OCI-M2 (cell line): ENCODE measurements at regions not wholly inside any gene's neighbourhood (a gene's known extent, or its start where the extent isn't known, plus 50 kb on each side); places are given as distances from the start of the nearest gene placed in this dataset.
A peak's percentile ranks its signal among the peaks of the same experiment; 100 is the strongest.
"Not testable (repeated sequence)": the region's sequence is repeated elsewhere in the genome, so short reads cannot be mapped to it uniquely, and the experiment has no call there.

ENCODE experiments used
- DNase-seq: peaks from one replicate; lab custom pipeline; 2025; ENCODE audit not compliant: unreplicated experiment; lab: John Stamatoyannopoulos, UW

DNA sequence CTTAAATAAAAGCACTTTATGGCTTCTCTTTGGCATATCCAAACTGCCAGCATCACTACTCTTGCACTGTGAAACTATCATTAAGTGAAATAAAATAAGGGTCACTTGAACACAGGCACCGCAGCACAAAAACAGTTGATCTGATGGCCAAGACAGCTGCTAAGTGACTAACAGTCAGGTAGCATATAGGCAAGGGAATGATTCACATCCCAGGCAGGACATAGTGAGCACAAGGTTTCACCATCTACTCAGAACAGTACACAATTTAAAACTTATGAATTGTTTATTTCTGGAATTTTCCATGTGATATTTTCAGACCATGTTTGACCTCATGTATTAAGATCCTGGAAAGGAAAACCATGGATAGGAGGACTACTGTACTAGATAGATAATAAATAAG, 214.2 kb downstream of the MREG start:
- no peak for DNase-seq

DNA sequence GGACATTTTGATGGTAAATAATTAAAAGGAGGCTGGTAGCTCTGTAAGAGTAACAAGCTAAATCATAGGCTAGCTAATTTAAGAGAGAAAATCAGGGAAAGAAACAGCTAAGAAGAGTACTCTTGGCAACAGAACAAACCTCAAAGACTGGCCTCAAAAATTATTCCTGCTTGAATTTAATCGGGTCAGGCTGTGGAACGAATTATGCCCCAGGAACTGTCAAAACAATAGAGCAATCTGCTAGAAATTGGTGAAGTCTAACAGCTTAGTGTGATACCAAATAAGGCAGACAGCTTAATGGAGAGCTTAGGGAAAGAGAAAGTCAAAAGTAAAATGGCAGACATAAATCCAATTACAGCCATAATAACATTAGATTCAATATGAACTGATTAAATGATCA, 215.7 kb downstream of the MREG start:
- no peak for DNase-seq

DNA sequence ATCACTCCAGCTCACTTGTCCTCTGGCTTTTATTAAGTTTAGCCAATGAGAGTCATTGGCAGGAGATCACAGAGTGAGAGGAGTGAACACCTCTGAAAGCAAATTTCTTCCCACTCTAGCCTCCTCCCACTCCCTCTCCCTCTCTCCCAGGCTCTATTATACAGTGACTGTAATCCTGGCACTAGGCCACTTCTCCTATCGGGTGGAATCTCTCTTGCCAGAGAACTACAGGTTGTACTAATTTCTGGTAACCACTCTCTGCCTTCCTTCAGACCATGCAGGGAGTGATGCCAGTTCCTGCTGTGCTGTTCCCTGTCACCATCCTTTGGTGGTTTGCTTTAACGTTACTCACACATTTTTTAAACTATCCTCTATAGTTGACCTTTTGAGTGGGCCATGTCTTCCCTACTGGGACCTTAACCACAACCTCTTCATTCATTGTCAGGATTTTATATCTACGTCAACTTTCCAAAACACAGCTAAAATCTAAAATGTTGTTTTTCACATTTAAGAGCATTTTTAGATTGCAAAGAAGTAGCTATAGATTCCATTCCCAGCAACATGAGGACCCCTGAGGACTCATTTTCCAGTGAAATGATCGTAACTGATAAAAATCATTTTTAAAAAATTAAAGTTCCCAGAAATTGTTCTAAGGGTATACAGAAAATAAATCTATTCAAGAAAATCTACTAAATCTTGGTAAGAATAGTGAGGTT, 217.1 kb downstream of the MREG start:
- no peak for DNase-seq

DNA sequence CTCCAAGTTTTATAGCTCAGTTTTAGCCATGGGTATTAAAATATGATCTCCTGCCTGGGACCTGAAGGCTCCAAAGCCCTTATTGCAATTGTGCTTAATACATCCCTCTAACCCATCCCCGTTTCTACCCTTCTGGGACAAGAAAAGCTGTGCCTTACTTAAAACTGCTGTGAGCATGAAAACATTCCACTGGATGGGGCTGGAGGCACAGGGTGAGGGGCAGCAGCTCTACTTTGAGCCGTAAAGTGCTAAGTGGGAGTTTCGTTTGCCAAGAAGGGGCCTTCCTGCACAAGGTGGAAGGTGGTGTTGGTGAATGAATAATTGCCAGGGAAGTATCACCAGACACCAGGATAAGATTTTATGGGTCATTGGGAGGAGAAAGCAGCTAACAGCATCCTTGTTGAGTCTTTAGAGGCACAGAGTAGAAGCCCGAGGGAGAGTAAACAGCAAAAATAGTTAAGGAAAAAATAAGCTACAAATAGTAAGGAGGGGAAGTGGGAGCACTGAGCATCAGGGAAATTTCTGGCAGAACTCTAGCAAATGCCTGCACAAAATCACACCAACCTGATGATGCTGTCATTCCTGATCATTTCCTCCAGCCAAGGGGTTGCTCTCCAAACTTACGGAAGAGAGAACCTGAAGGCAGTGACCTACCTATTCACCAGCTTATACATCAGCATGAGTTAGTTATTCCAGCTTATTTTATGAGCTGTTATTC, 218.4 kb downstream of the MREG start:
- DNase-seq: no peak

DNA sequence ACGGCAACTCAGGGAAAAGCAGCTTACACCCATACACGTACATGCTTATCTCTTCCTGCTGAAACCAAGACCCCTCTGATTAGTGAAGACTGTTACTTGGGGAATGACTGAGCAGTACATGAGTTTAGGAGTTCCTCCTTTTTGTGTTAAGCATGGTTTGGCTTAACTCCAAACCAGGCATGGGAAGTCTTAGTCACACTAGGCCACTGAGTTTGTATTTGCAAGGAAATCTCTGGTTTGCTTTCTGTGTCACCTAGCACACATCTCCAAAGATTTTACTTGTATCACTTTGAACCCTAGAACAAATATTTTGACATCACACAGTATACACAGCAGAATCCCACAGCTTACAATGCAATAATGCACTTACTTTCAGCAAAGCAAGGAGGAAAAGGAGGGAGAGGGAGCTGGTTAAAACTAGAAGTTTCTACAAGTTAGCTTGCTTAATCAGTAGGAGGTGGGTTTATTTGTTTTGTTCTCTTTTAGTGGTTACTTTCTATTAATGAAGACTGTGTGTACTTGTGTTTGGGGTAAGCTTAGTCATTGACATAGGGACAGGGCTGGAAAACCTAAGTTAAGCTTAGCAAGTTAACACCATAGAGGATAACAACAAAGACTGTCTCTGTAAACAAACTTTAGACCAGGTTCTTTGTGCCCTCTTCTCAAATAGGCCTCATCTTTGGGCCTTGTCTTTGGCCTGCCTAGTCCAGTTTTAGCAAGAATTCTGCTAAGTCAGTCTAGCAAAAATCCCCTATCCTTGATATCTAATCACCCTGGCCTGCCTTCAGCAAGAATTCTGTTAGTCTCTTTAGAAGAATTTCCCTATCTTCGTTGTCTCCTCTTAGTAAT, 219.4 kb downstream of the MREG start:
- DNase-seq: peak; percentile 13

DNA sequence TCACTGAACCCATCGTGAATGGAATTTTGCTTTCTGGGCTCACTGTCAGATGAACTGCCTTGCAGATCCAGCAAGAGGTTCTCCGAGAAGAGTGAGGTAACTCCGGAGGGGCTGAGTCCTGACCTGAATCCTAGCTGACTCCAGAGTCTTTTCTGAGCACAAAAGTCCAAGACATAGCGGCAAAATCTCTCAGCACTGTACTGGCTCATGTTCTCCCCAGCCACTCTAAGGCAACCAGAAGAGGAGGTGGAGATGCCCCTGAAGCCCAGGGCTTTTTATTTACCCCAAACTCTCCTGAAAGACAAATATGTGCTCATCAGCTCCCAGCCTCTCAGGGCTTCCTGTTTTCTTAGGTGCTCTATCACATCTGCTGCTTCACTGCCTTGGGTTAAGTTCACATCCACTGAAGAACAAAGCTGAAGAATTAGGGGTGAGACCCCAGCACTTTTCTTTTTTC, 221.8 kb downstream of the MREG start:
- no peak for DNase-seq

DNA sequence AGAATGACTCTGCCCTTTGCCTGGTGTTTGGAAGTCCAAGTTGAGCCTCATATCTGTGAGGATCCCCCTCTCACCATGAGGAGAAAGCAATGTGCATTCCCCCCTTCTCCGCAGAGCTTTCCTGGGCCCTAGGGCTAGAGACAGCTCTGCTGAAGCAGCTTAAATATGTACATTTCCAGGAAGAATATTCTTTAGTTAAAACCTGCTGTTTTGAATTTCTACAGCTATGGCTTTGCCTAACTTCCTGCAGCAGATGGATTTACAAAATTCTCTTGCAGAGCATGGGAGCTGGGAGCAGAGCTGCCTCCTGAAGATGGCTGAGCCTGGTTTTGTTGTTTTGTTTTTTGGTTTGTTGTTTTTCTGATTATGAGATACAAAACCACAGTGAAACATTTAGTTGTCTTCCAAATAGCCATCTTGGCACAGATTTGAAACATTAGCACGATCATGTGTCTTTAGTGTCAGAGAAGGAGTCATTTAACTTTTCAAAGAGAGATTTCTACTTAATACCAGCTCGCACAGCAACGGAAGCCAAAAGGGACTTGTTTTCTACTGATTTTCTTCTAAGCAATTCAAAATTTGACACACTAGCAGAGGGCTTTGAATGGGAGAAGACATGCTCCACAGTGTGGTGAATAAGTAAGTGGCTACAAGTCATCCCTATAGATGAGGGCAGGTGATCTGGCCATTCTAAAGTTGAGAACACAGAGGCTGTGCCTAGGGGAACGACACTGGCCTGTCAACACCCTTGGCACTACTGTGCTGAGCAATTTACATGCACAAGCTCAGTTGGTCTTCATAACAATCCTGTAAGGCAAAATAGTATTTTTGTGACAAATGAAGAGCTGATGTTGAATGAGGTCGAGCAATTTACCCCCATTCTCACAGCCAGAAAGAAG, 222.6 kb downstream of the MREG start:
- DNase-seq: no peak

DNA sequence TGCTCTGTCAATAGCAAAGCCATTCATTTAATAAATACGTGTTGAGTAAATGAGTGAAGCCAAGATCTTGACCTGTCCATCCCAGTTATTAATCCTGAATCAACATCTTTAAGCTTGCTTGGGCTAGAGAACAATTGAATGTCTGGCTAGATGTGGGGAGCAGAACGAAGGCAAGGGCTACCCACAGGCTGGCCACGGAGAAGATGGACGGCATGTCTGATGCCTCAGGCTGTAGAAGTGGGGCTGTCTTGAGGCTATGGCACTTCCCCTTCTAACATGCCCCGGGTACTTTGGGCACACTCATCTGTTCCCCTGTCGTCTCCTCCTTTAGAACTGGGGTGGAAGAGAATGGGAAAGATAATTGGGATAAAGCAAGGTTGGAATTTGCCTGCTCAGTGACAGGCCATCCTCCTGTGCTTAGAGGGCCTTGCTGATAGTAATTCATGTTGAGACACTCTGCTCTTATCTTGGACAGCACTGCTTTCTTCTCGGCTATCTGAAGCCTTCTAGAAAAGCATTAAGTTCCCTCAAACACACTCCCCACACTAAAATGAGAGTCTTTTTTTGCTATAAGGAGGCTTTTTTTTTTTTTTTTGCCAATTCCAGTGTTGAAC, 225.7 kb downstream of the MREG start:
- DNase-seq: no peak

DNA sequence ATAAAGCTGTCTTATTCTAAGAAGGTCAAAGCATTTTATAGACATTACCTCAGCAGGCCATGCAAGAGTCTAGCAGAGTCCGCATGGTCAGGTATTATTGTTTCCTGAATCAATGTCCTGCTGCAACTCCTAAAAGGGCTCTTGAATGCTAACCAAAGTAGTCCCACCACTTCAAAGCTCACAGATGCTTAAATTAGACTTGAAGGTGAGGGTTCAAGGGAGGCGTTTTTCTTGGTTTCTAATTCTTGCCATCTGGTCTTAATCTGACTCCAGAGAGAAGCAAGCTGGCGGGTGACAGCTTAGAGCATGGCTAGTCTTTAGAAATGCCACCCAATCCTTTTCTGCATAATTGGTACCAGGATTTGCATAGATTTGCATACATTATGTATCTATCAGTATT, 226.3 kb downstream of the MREG start:
- DNase-seq: no peak

DNA sequence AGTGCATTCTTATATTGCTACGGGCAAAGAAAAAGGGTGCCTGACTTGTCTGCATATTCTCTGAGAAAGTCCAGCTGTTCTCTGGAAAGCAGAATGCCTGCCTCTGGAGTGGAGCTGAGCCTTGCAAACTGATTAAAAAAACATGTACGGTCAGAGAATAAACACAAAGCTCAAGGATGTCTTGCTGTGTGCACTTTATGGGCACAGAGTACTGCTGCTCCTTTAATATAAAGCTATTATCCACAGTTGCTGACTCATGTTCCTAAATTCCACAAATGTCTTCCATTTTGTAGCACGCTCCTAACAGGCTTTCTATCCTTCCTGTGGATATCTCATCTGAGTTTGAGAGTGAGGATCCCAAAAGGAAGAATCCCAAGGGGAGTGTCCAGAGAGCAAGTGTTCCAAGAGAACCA, 229.0 kb downstream of the MREG start:
- no peak for DNase-seq

DNA sequence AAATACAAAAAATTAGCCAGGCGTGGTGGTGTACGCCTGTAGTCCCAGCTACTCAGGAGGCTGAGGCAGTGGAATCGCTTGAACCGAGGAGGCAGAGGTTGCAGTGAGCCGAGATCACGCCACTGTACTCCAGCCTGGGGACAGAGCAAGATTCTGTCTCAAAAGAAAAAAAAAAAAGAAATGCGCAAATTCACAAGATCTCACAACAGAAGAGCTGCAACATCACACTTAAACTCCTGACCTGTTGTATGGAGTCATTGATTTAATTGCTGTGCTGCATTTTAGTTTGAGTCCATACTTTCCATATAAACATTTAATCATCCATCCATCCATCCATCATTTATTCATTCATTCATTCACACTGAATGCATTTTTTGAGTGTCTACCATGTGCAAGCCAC, 229.7 kb downstream of the MREG start:
- DNase-seq: not testable (repeated sequence)

DNA sequence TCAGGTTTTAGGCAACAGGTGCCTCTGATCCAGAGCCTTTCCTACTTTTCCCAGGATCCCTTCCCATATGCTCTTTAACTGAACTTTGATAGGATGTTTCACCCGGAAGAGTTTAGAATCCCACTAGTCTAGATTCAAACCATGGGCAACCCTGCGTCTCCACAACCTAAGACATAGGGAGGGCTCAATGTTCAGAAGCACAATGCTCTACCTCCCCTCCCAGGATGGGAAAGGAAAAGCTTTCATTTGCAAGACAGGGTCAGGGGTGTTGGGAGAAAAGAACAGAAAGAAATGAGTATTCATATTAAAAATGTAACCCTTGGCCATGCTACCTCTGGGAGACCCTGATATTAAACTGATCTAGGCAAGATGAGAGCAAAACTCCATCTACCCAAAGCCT, 230.4 kb downstream of the MREG start:
- DNase-seq: no peak

DNA sequence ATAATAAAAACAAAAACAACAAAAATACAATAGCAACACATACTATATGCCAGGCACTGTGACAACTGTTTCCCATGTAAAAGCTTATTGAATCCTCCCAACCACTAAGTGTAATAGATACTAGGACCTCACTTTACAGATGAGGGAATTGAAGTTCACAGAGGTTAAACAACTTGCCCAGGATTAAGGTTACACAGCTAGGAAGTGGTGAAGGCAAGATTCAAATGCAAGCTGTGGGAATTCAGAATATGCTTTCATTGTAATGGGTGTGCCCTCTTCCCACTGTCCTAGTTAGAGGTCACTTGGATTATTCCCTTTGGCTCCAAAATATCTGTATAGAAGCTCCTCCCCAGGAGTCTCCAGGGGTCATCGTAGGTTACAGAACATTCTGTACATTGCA, 231.1 kb downstream of the MREG start:
- DNase-seq: no peak

DNA sequence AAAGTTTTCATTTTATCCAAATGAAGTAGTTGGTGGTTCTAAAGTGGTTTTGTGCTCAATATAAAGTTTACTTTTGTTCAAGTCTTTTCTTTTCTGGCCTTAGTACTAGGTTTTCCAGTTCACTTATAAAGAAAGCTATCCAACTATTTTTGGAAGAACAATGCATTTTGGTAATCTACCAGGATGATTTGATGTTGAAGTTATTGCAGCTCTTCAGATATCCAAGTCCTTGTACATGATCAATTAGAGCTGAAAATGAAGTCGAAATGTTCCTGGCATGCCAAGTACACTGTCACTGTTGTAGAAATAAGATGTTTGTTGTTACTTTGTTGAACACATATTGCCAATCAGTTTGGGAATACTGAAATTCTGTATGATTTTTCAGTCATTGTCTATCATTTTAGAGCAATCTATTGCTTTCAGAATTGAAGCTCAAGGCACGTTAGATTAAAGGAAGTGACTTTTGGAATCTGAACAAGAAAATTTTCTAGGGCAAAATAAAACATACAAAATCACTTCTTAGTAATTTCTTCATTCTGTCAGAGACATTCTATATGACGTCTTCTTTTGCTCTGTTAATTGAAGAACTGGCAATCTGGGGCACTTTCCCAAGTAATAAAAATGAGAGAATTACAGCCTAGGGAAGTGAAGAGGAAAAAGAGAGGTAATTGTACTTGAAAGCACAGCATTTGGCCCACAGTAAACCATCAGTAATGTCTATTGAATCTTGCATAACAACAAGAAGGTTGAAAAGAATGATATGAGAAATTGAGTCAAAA, 232.3 kb downstream of the MREG start:
- DNase-seq: no peak

DNA sequence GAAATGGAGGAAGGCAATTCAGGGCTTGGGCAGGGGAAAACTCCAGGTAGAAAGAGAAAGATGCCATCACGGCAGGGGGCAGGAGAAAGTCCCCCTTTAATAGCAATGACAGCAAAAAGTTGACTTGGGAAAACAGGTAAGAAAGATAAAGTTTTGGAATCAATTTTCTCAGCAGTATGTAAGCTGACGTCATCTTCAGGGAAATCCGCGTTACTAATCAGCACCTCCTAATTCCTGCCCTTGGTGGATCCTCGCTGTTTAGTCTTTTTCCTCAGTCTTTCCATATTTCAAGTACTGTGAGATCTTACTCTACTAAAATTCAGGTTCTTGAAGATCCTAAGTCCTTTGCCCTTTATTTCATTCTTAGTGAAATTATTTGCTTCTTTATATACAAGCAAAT, 233.0 kb downstream of the MREG start:
- no peak for DNase-seq

DNA sequence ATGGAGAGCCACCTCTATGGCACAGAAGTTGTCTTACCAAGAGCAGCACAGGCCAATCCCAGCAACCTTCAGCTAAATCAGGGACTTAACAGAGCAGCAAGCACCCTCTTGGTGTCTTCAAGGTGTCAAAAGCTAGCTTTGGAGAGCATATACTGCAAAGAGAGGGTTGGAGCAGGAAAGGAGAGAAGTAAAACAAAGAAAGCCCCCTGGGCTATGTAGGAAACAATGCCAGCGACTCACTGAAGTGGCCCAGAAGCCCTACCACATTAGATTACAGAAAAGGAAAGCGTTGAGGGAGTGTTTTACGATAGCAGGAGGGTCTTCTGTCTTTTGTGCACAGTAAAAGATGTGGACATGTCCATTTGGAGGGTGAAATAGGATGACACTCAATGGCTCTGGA, 233.4 kb downstream of the MREG start:
- no peak for DNase-seq

DNA sequence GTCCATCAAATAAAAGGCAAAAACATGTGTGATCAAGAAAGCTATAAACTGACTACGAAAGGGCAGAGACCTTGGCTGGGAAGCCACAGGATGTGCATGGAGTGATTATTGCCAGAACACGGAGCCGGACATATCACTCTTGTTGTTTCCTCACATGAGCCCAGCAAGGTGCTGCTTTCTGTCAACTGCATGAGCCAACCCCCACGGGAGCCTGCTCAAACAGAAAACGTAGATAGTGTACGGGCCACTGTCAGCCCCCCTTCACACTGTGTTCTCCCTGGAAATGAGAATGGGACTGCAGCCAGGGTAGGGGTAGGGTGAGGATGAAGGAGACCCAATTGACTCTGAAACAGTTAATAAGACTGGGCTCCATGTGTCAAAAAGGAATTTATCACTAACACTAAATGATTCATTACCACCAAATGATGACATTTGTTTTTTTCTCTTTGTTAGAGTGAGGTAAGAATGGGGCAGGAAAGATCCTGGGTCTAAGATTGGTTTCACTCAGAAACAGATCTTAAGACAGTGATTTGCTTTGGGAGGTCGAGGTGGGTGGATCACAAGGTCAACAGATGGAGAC, 235.8 kb downstream of the MREG start:
- no peak for DNase-seq

DNA sequence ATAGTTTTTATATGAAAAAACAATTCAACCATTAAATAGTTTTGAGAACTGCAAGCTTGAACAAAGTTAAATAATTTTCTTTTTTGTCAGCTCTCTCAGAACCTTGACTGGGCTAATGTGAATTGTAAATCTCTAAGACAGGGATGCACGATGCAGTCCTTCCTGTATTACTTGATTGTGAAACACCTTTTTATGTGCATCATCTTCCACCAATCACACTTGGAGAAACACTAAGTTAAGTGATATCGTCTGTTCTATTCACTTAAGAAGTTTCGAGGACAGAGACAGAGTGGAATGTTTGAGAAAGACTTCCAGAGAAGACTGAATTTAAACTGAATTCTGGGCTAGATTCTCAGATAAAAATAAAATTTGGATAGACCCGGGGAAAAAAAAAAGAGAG, 238.2 kb downstream of the MREG start:
- no peak for DNase-seq

DNA sequence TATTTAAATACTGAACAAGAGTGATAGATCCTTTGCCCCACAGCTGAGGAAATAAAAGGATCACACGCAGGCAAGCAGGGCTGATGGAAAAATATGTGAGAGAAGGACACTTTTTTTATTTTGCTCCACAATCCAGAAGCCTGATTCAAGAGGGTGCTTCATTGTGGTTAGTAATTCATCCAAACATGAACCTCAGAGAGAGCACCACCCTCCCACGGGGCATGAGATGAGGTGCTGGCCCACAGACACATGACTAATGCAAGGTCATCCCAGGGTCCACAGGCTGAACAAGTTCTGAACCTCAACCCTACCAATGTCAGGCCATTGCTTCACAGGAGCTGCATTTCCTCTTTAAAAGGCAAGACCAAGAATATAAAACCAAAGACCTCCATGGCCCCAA, 239.6 kb downstream of the MREG start:
- no peak for DNase-seq
